ENCODE measurements at regions not wholly inside any gene's neighbourhood (a gene's known extent, or its start where the extent isn't known, plus 50 kb on each side); places are given as distances from the start of the nearest gene placed in this dataset.

DNA sequence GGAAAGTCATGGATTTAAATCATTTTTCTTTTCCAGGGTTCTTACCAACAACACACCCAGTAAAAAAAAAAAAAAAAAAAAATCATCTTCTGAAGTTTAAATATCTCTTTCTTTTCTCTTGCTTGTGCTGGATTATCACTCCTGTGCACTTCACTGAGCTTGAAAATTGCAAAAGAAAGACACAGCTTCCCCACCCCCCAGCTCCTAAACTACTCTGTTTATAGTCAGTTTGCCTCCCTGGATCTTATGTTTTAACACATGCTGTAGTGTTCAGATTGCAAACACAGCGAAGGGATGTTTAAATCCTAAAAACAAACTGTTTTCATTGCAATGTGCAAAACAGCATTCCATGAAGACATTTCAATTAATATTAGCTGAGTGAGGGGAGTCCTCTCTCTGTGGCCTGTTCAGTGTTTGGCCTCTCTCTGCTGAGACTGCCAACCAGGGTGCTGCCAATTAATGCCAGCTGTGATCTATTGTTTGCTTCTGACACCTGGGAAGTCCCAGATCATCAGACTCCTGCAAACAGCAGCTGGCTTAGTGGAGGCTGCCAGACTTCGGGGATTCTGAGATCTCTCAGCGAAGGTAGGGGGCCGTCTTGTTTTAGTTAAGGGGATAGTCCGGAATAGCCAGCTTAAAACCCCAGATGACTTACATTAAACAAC, 171.1 kb upstream of the PITX2 start:
- Histone ChIP-seq H3K9ac (ENCODE audit: low read length in 5 of 5) (no peak overlapping the region), H3K36me3 (ENCODE audit: control insufficient read depth in 5 of 5, insufficient read depth in 5 of 5, low read length in 5 of 5) (no peaks in the 10 kb centered on the region), H3K4me1 (ENCODE audit: control insufficient read depth in 5 of 5, insufficient read depth in 5 of 5, low read length in 5 of 5) (no peaks in the 10 kb centered on the region), H3K9me3 (ENCODE audit: control insufficient read depth in 5 of 5, low read length in 5 of 5) (no peaks in the 10 kb centered on the region), H3K27me3 (ENCODE audit: control insufficient read depth in 5 of 5, insufficient read depth in 4 of 5, low read length in 5 of 5) (peaks cover 0 to 2% (median 0%) of the 10 kb centered on the region in 5 donors), H3K27ac (ENCODE audit: low read depth, low read length) (no peak overlapping the region), H3K4me3 (ENCODE audit: low read depth in 1 of 5, low read length in 5 of 5) (no peak overlapping the region)

DNA sequence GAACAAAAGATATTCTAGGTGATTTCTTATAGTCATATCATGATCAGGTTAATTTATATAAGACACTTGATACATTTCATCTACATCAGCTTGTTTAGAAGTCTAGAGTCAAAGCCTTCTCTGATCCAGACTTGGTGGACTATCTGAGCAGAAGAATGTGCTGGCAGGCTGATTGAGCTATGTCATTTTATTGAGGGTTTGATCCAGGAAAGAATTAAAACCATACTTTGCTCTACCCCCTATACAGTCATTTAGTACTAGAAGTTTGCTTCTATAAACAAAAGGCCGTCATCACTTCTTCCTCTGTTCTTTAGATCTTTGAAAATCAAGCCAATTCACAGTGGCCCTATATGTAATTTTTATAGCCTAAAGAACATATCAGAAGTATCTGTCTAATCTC, 173.1 kb upstream of the PITX2 start:
- Histone ChIP-seq H3K4me3 (ENCODE audit: low read depth in 1 of 5, low read length in 5 of 5) (no peak overlapping the region), H3K9me3 (ENCODE audit: control insufficient read depth in 5 of 5, low read length in 5 of 5) (no peaks in the 10 kb centered on the region), H3K4me1 (ENCODE audit: control insufficient read depth in 5 of 5, insufficient read depth in 5 of 5, low read length in 5 of 5) (no peaks in the 10 kb centered on the region), H3K27ac (ENCODE audit: low read depth, low read length) (no peak overlapping the region), H3K36me3 (ENCODE audit: control insufficient read depth in 5 of 5, insufficient read depth in 5 of 5, low read length in 5 of 5) (no peaks in the 10 kb centered on the region), H3K27me3 (ENCODE audit: control insufficient read depth in 5 of 5, insufficient read depth in 4 of 5, low read length in 5 of 5) (peaks cover 0 to 2% (median 0%) of the 10 kb centered on the region in 5 donors), H3K9ac (ENCODE audit: low read length in 5 of 5) (no peak overlapping the region)

DNA sequence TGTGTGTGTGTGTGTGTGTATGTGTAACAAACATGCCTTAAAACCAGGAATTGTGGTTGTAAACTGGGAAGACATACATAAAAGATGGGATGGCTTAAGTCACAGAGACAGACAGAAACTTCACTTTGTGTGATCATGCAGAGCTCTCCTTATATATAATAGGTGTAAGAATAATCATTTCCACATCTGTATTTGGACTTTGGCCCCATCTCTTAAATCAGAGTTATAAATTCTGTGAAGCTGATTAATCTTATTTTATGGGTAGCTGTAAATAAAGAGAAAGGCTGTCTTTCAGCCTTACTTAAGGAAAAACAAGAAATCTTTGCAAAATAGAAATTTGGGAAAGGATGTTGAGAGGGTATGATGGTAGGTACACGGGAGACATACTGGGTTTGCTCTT, 174.6 kb upstream of the PITX2 start:
- H3K4me3 ChIP-seq (ENCODE audit: low read depth in 1 of 5, low read length in 5 of 5) = no peak overlapping the region
- H3K4me1 ChIP-seq (ENCODE audit: control insufficient read depth in 5 of 5, insufficient read depth in 5 of 5, low read length in 5 of 5) = no peaks in the 10 kb centered on the region
- H3K27ac ChIP-seq (ENCODE audit: low read depth, low read length) = no peak overlapping the region
- H3K27me3 ChIP-seq (ENCODE audit: control insufficient read depth in 5 of 5, insufficient read depth in 4 of 5, low read length in 5 of 5) = peaks cover 0 to 2% (median 0%) of the 10 kb centered on the region in 5 donors
- no peaks in the 10 kb centered on the region for H3K36me3 ChIP-seq (ENCODE audit: control insufficient read depth in 5 of 5, insufficient read depth in 5 of 5, low read length in 5 of 5)
- no peaks in the 10 kb centered on the region for H3K9me3 ChIP-seq (ENCODE audit: control insufficient read depth in 5 of 5, low read length in 5 of 5)
- no peak overlapping the region for H3K9ac ChIP-seq (ENCODE audit: low read length in 5 of 5)

DNA sequence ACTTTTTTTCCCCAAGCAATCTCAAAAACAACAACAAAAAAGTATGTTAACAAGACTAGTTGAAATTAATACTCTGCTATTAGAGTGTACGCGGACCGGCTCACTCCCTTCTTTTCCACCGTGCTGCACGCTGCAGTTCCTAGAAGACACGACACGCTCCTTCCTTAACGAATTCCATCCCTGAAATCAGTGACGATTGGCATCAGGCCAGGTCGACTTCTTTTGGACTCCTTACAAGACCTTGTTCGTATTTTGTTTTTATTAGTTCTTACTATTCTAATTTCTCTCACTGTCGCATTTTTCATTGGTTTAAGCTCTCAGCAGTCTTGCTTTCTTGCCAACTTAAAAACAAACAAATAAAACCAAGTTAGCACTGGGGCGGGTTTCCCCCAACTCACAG, 175.8 kb upstream of the PITX2 start:
- Histone ChIP-seq H3K36me3 (ENCODE audit: control insufficient read depth in 5 of 5, insufficient read depth in 5 of 5, low read length in 5 of 5) (no peaks in the 10 kb centered on the region), H3K27me3 (ENCODE audit: control insufficient read depth in 5 of 5, insufficient read depth in 4 of 5, low read length in 5 of 5) (peaks cover 0 to 2% (median 0%) of the 10 kb centered on the region in 5 donors), H3K9me3 (ENCODE audit: control insufficient read depth in 5 of 5, low read length in 5 of 5) (no peaks in the 10 kb centered on the region), H3K4me3 (ENCODE audit: low read depth in 1 of 5, low read length in 5 of 5) (no peak overlapping the region), H3K9ac (ENCODE audit: low read length in 5 of 5) (no peak overlapping the region), H3K4me1 (ENCODE audit: control insufficient read depth in 5 of 5, insufficient read depth in 5 of 5, low read length in 5 of 5) (no peaks in the 10 kb centered on the region), H3K27ac (ENCODE audit: low read depth, low read length) (no peak overlapping the region)

DNA sequence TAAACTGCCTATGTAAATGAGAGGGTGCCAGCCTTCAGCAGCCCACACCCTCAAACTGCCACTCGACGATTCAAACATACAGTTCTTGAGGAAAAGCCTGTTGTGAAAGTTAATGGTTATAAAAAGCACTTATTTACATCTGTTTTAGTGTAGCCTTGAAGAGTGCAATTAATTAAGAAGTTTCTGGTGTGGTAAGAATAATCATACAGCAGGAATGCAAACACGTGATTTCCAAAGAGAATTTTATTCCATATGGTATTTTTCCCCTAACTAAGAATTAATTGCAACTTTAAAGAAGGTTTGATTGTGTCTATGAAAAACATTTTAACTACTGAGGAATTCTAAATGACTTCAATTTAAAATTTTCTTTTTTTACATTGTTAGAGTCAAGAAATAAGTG, 176.3 kb upstream of the PITX2 start:
- H3K4me3 ChIP-seq (ENCODE audit: low read depth in 1 of 5, low read length in 5 of 5) = no peak overlapping the region
- H3K9me3 ChIP-seq (ENCODE audit: control insufficient read depth in 5 of 5, low read length in 5 of 5) = no peaks in the 10 kb centered on the region
- peaks cover 0 to 2% (median 0%) of the 10 kb centered on the region in 5 donors for H3K27me3 ChIP-seq (ENCODE audit: control insufficient read depth in 5 of 5, insufficient read depth in 4 of 5, low read length in 5 of 5)
- H3K9ac ChIP-seq (ENCODE audit: low read length in 5 of 5) = no peak overlapping the region
- H3K36me3 ChIP-seq (ENCODE audit: control insufficient read depth in 5 of 5, insufficient read depth in 5 of 5, low read length in 5 of 5) = no peaks in the 10 kb centered on the region
- H3K4me1 ChIP-seq (ENCODE audit: control insufficient read depth in 5 of 5, insufficient read depth in 5 of 5, low read length in 5 of 5) = no peaks in the 10 kb centered on the region
- H3K27ac ChIP-seq (ENCODE audit: low read depth, low read length) = no peak overlapping the region

DNA sequence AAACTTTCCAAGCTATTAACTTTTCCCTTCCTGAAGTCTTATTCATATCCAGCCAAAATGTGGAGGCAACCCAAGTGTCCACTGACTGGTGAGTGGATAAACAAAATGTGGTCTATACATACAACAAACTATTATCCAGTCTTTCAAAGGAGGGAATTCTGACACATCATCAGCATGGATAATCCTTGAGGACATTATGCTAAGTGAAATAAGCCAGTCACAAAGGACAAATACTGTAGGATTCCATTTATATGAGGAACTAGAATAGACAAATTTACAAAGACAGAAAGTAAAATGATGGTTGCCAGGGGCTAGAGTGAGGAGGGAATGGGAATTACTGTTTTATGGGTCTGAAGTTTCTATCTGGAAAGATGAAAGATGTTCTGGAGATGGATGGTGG, 178.7 kb upstream of the PITX2 start:
- H3K4me3 ChIP-seq (ENCODE audit: low read depth in 1 of 5, low read length in 5 of 5) = no peak overlapping the region
- no peak overlapping the region for H3K27ac ChIP-seq (ENCODE audit: low read depth, low read length)

DNA sequence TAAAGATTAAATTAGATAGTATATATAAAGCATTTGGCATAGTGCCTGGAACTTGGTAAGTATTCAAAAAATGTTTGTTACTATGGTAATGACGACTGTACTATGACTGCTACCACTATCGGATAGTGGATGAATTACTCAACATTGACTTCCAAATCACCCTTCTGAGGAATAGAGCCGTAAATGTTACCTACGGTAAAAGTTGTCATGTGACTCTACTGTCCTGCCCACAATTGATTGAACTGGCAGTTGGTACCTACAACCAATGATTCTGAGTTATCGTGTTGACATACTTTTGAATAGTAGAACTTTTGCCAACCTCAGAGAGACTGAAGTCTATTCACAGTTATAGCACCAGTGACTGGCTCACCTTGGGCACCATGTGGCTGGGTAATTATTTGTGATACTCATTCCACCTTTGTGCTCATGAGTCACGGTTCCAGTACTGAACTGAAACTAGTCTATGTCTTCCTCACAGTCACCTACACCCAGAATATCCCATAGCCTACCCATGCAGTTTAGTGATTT, 185.5 kb upstream of the PITX2 start:
- Histone ChIP-seq H3K36me3 (ENCODE audit: control insufficient read depth in 5 of 5, insufficient read depth in 5 of 5, low read length in 5 of 5) (no peaks in the 10 kb centered on the region), H3K4me3 (ENCODE audit: low read depth in 1 of 5, low read length in 5 of 5) (no peak overlapping the region), H3K4me1 (ENCODE audit: control insufficient read depth in 5 of 5, insufficient read depth in 5 of 5, low read length in 5 of 5) (no peaks in the 10 kb centered on the region), H3K27me3 (ENCODE audit: control insufficient read depth in 5 of 5, insufficient read depth in 4 of 5, low read length in 5 of 5) (no peaks in the 10 kb centered on the region), H3K9ac (ENCODE audit: low read length in 5 of 5) (no peak overlapping the region), H3K9me3 (ENCODE audit: control insufficient read depth in 5 of 5, low read length in 5 of 5) (peaks cover 0 to 4% (median 0%) of the 10 kb centered on the region in 5 donors), H3K27ac (ENCODE audit: low read depth, low read length) (no peak overlapping the region)

More for the DNA sequence above, 178.7 kb upstream of the PITX2 start:
- H3K4me1 ChIP-seq (ENCODE audit: control insufficient read depth in 5 of 5, insufficient read depth in 5 of 5, low read length in 5 of 5) = no peaks in the 10 kb centered on the region
- H3K9me3 ChIP-seq (ENCODE audit: control insufficient read depth in 5 of 5, low read length in 5 of 5) = no peaks in the 10 kb centered on the region
- peaks cover 0 to 2% (median 0%) of the 10 kb centered on the region in 5 donors for H3K27me3 ChIP-seq (ENCODE audit: control insufficient read depth in 5 of 5, insufficient read depth in 4 of 5, low read length in 5 of 5)
- no peaks in the 10 kb centered on the region for H3K36me3 ChIP-seq (ENCODE audit: control insufficient read depth in 5 of 5, insufficient read depth in 5 of 5, low read length in 5 of 5)
- no peak overlapping the region for H3K9ac ChIP-seq (ENCODE audit: low read length in 5 of 5)

DNA sequence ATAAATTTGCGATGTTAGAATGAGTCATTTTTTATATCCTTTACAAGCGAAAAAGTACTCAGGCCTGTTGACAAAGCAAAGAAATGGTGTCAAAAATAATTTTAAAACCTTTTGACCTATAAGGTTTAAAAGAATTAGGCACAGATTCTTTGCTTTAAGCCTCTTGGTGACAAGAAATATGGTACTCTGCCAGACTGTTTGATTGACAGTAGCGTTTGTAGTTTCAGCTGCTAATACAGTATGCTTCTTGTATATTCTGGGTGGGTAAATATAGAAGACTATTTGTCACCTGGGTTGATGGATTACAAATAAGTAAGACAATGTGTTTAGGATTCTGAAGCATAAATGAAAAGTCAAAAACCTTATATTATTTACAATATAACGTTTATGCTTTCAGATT, 193.1 kb upstream of the PITX2 start:
- Histone ChIP-seq H3K27me3 (ENCODE audit: control insufficient read depth in 5 of 5, insufficient read depth in 4 of 5, low read length in 5 of 5) (no peaks in the 10 kb centered on the region), H3K36me3 (ENCODE audit: control insufficient read depth in 5 of 5, insufficient read depth in 5 of 5, low read length in 5 of 5) (no peaks in the 10 kb centered on the region), H3K9me3 (ENCODE audit: control insufficient read depth in 5 of 5, low read length in 5 of 5) (no peaks in the 10 kb centered on the region), H3K9ac (ENCODE audit: low read length in 5 of 5) (no peak overlapping the region), H3K27ac (ENCODE audit: low read depth, low read length) (no peak overlapping the region), H3K4me1 (ENCODE audit: control insufficient read depth in 5 of 5, insufficient read depth in 5 of 5, low read length in 5 of 5) (peaks cover 0 to 2% (median 0%) of the 10 kb centered on the region in 5 donors), H3K4me3 (ENCODE audit: low read depth in 1 of 5, low read length in 5 of 5) (no peak overlapping the region)

DNA sequence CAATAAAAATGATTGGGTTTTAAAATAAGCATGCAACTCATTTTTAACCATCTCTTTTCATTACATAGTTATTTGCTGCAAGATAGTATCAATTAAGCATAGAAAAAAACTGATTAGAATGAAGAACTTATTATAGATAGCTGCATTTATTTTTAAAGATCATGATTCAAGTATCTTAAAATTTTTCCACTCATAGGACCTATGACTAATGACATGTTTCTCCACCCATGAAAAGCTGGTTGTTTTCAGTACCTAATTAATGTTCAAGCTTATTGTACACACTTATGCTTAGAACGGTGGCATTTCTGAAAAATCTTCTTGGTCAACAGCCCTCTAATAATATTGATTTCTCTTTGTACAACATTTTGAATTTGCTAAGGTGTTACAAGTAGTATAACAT, 193.5 kb upstream of the PITX2 start:
- no peak overlapping the region for H3K27ac ChIP-seq (ENCODE audit: low read depth, low read length)
- H3K4me3 ChIP-seq (ENCODE audit: low read depth in 1 of 5, low read length in 5 of 5) = no peak overlapping the region
- H3K9ac ChIP-seq (ENCODE audit: low read length in 5 of 5) = no peak overlapping the region
- no peaks in the 10 kb centered on the region for H3K9me3 ChIP-seq (ENCODE audit: control insufficient read depth in 5 of 5, low read length in 5 of 5)
- peaks cover 0 to 7% (median 2%) of the 10 kb centered on the region in 5 donors for H3K4me1 ChIP-seq (ENCODE audit: control insufficient read depth in 5 of 5, insufficient read depth in 5 of 5, low read length in 5 of 5)
- H3K27me3 ChIP-seq (ENCODE audit: control insufficient read depth in 5 of 5, insufficient read depth in 4 of 5, low read length in 5 of 5) = no peaks in the 10 kb centered on the region
- H3K36me3 ChIP-seq (ENCODE audit: control insufficient read depth in 5 of 5, insufficient read depth in 5 of 5, low read length in 5 of 5) = no peaks in the 10 kb centered on the region

DNA sequence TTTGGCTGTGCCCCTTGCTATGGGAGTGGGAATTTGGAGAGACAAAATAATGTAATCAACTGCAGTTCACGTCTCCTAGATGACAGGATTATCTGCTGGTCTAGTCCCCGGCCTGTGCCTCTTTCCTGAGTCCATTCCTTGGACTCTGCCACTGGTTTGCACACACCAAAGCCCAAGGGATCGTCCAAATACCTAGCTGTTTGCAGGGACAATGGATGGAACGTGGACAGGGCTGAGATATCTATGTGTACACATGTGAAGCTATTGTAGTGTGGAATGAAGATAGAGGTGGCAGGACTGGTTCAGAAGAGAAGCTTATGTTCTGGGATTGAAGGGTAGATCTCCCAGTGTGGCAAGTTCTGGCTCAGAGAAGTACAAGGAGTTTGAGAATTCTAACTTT, 198.3 kb upstream of the PITX2 start:
- no peaks in the 10 kb centered on the region for H3K27me3 ChIP-seq (ENCODE audit: control insufficient read depth in 5 of 5, insufficient read depth in 4 of 5, low read length in 5 of 5)
- H3K9ac ChIP-seq (ENCODE audit: low read length in 5 of 5) = no peak overlapping the region
- H3K4me1 ChIP-seq (ENCODE audit: control insufficient read depth in 5 of 5, insufficient read depth in 5 of 5, low read length in 5 of 5) = peaks cover 0 to 12% (median 3%) of the 10 kb centered on the region in 5 donors
- no peak overlapping the region for H3K27ac ChIP-seq (ENCODE audit: low read depth, low read length)
- H3K36me3 ChIP-seq (ENCODE audit: control insufficient read depth in 5 of 5, insufficient read depth in 5 of 5, low read length in 5 of 5) = no peaks in the 10 kb centered on the region
- no peaks in the 10 kb centered on the region for H3K9me3 ChIP-seq (ENCODE audit: control insufficient read depth in 5 of 5, low read length in 5 of 5)
- H3K4me3 ChIP-seq (ENCODE audit: low read depth in 1 of 5, low read length in 5 of 5) = no peak overlapping the region

All from subcutaneous abdominal adipose tissue (tissue), 5 donors.